ENCODE measurements at regions not wholly inside any gene's neighbourhood (a gene's known extent, or its start where the extent isn't known, plus 50 kb on each side); places are given as distances from the start of the nearest gene placed in this dataset.

GRCh38 chr9:126556560-126557250 lies 57.0 kb upstream of the LMX1B start:
- no peak for DNase-seq

- peak; percentile 34 to 46 for DNase-seq
These were observed 55.6 kb upstream of the LMX1B start for GRCh38 chr9:126558051-126558665.

GRCh38 chr9:126559296-126559695 lies 54.4 kb upstream of the LMX1B start:
- no peak for DNase-seq

- no peak for DNase-seq
These were observed 52.1 kb upstream of the LMX1B start for GRCh38 chr9:126561582-126561981.

- no peak for DNase-seq
These were observed 50.2 kb upstream of the LMX1B start for GRCh38 chr9:126563556-126563955.
